ENCODE measurements at regions not wholly inside any gene's neighbourhood (a gene's known extent, or its start where the extent isn't known, plus 50 kb on each side); places are given as distances from the start of the nearest gene placed in this dataset.

DNA sequence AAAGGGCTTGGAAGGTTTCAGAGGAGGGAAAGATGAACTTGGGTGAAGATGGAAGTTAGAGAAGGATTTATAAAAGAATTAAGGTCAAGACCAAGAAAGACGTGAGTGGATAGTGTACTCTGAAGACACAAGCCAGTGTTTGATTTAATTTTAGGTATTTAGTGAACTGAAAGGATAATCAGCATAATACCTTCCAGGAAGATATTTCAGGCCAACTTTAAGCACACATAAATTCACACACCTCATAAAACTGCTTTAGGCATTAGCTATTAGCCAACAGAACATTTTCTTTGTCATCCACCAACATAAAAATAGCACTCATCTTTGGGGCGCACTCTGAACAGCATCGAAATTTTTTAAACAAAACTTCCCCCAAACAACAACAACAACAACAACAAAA, 71.7 kb upstream of the CSNK1A1L start:
- no peaks in the 10 kb centered on the region for H3K4me1 ChIP-seq (ENCODE audit: control insufficient read depth in 1 of 2, insufficient read depth in 2 of 2, low read length in 2 of 2)
- H3K4me2 ChIP-seq (ENCODE audit: low read length) = no peak overlapping the region
- DNase-seq (ENCODE audit: low read depth, low spot score) (no peak), ATAC-seq (no peak)
- H3K27me3 ChIP-seq (ENCODE audit: insufficient read depth, low read length) = no peaks in the 10 kb centered on the region
- RAD21 ChIA-PET (ENCODE audit: low non-redundant PET in 1 of 2, low total read pairs in 2 of 2, uncharacterized antibody in 2 of 2, unreplicated experiment in 2 of 2) = no interaction called here
- H3K9ac ChIP-seq (ENCODE audit: low read length) = no peak overlapping the region
- intact Hi-C loops (cut with micrococcal nuclease) = no loop called here
- CTCF ChIA-PET = no interaction called here
- no peaks in the 10 kb centered on the region for H3K9me3 ChIP-seq (ENCODE audit: control insufficient read depth in 1 of 2, insufficient read depth in 1 of 2, low read depth in 1 of 2, low read length in 2 of 2)
- BruUV-seq (replicated peaks) = no TSS peak
- H3K4me3 ChIP-seq (replicated peaks in 1 of 2; ENCODE audit: low read depth in 1 of 2, low read length in 2 of 2) = no peak overlapping the region
- TF ChIP-seq JUND (IDR thresholded peaks at IDR 0.05) = no peak
- no peak for TF ChIP-seq REST (IDR thresholded peaks at IDR 0.05; ENCODE audit: low read depth)
- H3K9me2 ChIP-seq (ENCODE audit: insufficient read depth) = no peaks in the 10 kb centered on the region
- no peaks in the 10 kb centered on the region for H3K36me3 ChIP-seq (ENCODE audit: control insufficient read depth in 1 of 2, insufficient read depth in 2 of 2, low read length in 2 of 2)
- no peaks in the 10 kb centered on the region for H3K79me2 ChIP-seq (ENCODE audit: insufficient read depth, low read length)
- H3K27ac ChIP-seq (ENCODE audit: low read depth, low read length) = no peak overlapping the region
- H2AFZ ChIP-seq (ENCODE audit: low read depth, low read length, poor library complexity, severe bottlenecking) = no peak overlapping the region
- no peaks in the 10 kb centered on the region for H4K20me1 ChIP-seq (ENCODE audit: insufficient read depth)
- POLR2A ChIA-PET = no interaction called here

GRCh38 chr13:37175996-37176395, 70.5 kb upstream of the CSNK1A1L start:
- no peak overlapping the region for H2AFZ ChIP-seq (ENCODE audit: low read depth, low read length, poor library complexity, severe bottlenecking)
- H3K4me3 ChIP-seq (replicated peaks in 1 of 2; ENCODE audit: low read depth in 1 of 2, low read length in 2 of 2) = no peak overlapping the region
- no TSS peak for BruUV-seq (replicated peaks)
- no peaks in the 10 kb centered on the region for H3K36me3 ChIP-seq (ENCODE audit: control insufficient read depth in 1 of 2, insufficient read depth in 2 of 2, low read length in 2 of 2)
- intact Hi-C loops (cut with micrococcal nuclease) = no loop called here
- ChIA-PET CTCF (no interaction called here), RAD21 (ENCODE audit: low non-redundant PET in 1 of 2, low total read pairs in 2 of 2, uncharacterized antibody in 2 of 2, unreplicated experiment in 2 of 2) (no interaction called here), POLR2A (no interaction called here)
- DNase-seq (ENCODE audit: low read depth, low spot score) (no peak), ATAC-seq (no peak)
- no peak overlapping the region for H3K9ac ChIP-seq (ENCODE audit: low read length)
- H4K20me1 ChIP-seq (ENCODE audit: insufficient read depth) = no peaks in the 10 kb centered on the region
- no peak overlapping the region for H3K4me2 ChIP-seq (ENCODE audit: low read length)
- no peaks in the 10 kb centered on the region for H3K9me3 ChIP-seq (ENCODE audit: control insufficient read depth in 1 of 2, insufficient read depth in 1 of 2, low read depth in 1 of 2, low read length in 2 of 2)
- no peaks in the 10 kb centered on the region for H3K4me1 ChIP-seq (ENCODE audit: control insufficient read depth in 1 of 2, insufficient read depth in 2 of 2, low read length in 2 of 2)
- no peaks in the 10 kb centered on the region for H3K79me2 ChIP-seq (ENCODE audit: insufficient read depth, low read length)
- TF ChIP-seq ZFX (IDR thresholded peaks at IDR 0.05) (no peak), RAD21 (IDR thresholded peaks at IDR 0.05; ENCODE audit: low read depth) (no peak), CEBPB (IDR thresholded peaks at IDR 0.05; ENCODE audit: low read depth) (no peak), EZH2phosphoT487 (IDR thresholded peaks at IDR 0.05; ENCODE audit: borderline replicate concordance) (no peak)
- no peak overlapping the region for H3K27ac ChIP-seq (ENCODE audit: low read depth, low read length)
- H3K27me3 ChIP-seq (ENCODE audit: insufficient read depth, low read length) = no peaks in the 10 kb centered on the region
- H3K9me2 ChIP-seq (ENCODE audit: insufficient read depth) = no peaks in the 10 kb centered on the region

All from HCT116 (cell line).